NCI-H748 (cell line): ENCODE measurements at regions not wholly inside any gene's neighbourhood (a gene's known extent, or its start where the extent isn't known, plus 50 kb on each side); places are given as distances from the start of the nearest gene placed in this dataset.

Experiments used
- DNase-seq: peaks from one replicate; lab custom pipeline; 2025; ENCODE audit not compliant: unreplicated experiment; lab: John Stamatoyannopoulos, UW

GRCh38 chr2:9106338-9107167 lies 100.1 kb upstream of the ASAP2 start:
- peak; percentile 98 for DNase-seq

- no peak for DNase-seq
These were observed 100.8 kb upstream of the ASAP2 start for GRCh38 chr2:9105601-9106337.

GRCh38 chr2:9103663-9104277 lies 100.3 kb upstream of the MBOAT2 start:
- no peak for DNase-seq

GRCh38 chr2:9102861-9103662 lies 99.6 kb upstream of the MBOAT2 start:
- peak; percentile 29 for DNase-seq

- no peak for DNase-seq
These were observed 98.4 kb upstream of the MBOAT2 start for GRCh38 chr2:9101763-9102425.

GRCh38 chr2:9100080-9100876 lies 96.8 kb upstream of the MBOAT2 start:
- no peak for DNase-seq

GRCh38 chr2:9099341-9099751 lies 95.9 kb upstream of the MBOAT2 start:
- no peak for DNase-seq

GRCh38 chr2:9097892-9098291 lies 94.4 kb upstream of the MBOAT2 start:
- no peak for DNase-seq

- DNase-seq, result no peak
These were observed 93.8 kb upstream of the MBOAT2 start for GRCh38 chr2:9097239-9097638.

GRCh38 chr2:9096761-9097160 lies 93.3 kb upstream of the MBOAT2 start:
- no peak for DNase-seq

- DNase-seq, result no peak
These were observed 92.2 kb upstream of the MBOAT2 start for GRCh38 chr2:9095690-9096089.

GRCh38 chr2:9095226-9095625 lies 91.7 kb upstream of the MBOAT2 start:
- no peak for DNase-seq

- DNase-seq, result no peak
These were observed 90.6 kb upstream of the MBOAT2 start for GRCh38 chr2:9094117-9094516.

GRCh38 chr2:9093324-9093723 lies 89.8 kb upstream of the MBOAT2 start:
- DNase-seq, result no peak

GRCh38 chr2:9092383-9093282 lies 89.1 kb upstream of the MBOAT2 start:
- DNase-seq, result no peak

GRCh38 chr2:9091811-9092210 lies 88.3 kb upstream of the MBOAT2 start:
- DNase-seq, result no peak

GRCh38 chr2:9089831-9090230 lies 86.3 kb upstream of the MBOAT2 start:
- no peak for DNase-seq

- no peak for DNase-seq
These were observed 83.7 kb upstream of the MBOAT2 start for GRCh38 chr2:9087121-9087681.
